IMR-90 (cell line): ENCODE measurements at regions not wholly inside any gene's neighbourhood (a gene's known extent, or its start where the extent isn't known, plus 50 kb on each side); places are given as distances from the start of the nearest gene placed in this dataset.

Experiments used
- ATAC-seq: fragments of 200-7000 bp; cut with Tn5 transposase; 2 replicates; pipeline ENCODE4 v1.9.1; 2020; ENCODE audit warnings: low read depth, mild to moderate bottlenecking, moderate library complexity
- BruUV-seq: library from RNA; stranded (reverse); fragments of 400-500 nt; replicated peaks from 2 replicates; lab custom pipeline; 2021; lab: Mats Ljungman, UMichigan
- CTCF ChIA-PET: fragments of 300-600 bp; formaldehyde crosslinking; extraction: SDS; loops from one replicate; lab custom pipeline; 2021; ENCODE audit warnings: antibody characterized with exemption; lab: Yijun Ruan, JAX
- POLR2A ChIA-PET: fragments of 300-600 bp; sonication (Branson Sonifier 250); formaldehyde crosslinking; loops from one replicate; lab custom pipeline; 2022; ENCODE audit warnings: antibody characterized with exemption; ENCODE audit not compliant: unreplicated experiment; lab: Charles Lee
- DNase-seq: peaks from one replicate; pipeline ENCODE4 v3.0.0; 2013
- H2AFZ ChIP-seq: replicated peaks from 2 replicates; pipeline ENCODE3; 2013; ENCODE audit warnings: low read length, mild to moderate bottlenecking; ENCODE audit not compliant: poor library complexity
- H2AK5ac ChIP-seq: 2 replicates; pipeline ENCODE4 v1.6.1; 2013; ENCODE audit warnings: low read depth, low read length, inconsistent platforms
- H2AK9ac ChIP-seq: replicated peaks from 2 replicates; pipeline ENCODE3; 2013; ENCODE audit warnings: mild to moderate bottlenecking, low read depth, low read length, moderate library complexity; ENCODE audit not compliant: poor library complexity
- H2BK120ac ChIP-seq: 2 replicates; pipeline ENCODE4 v1.6.1; 2013; ENCODE audit warnings: low read depth, low read length, inconsistent platforms
- H2BK15ac ChIP-seq: 3 replicates; pipeline ENCODE4 v1.6.1; 2013; ENCODE audit warnings: low read depth, low read length, inconsistent platforms
- H2BK20ac ChIP-seq: 2 replicates; pipeline ENCODE4 v1.6.1; 2013; ENCODE audit warnings: low read depth, mild to moderate bottlenecking, inconsistent platforms, low read length, moderate library complexity
- H2BK5ac ChIP-seq: 2 replicates; pipeline ENCODE4 v1.6.1; 2013; ENCODE audit warnings: mild to moderate bottlenecking, low read depth, low read length, inconsistent platforms; ENCODE audit not compliant: poor library complexity, severe bottlenecking
- H3K14ac ChIP-seq: replicated peaks from 2 replicates; pipeline ENCODE4 v1.6.1; 2013; ENCODE audit warnings: low read depth, low read length, inconsistent platforms
- H3K18ac ChIP-seq: 2 replicates; pipeline ENCODE4 v1.6.1; 2013; ENCODE audit warnings: low read depth, low read length, control low read depth
- H3K23ac ChIP-seq: 2 replicates; pipeline ENCODE4 v1.6.1; 2013; ENCODE audit warnings: low read depth, low read length, inconsistent platforms
- H3K27ac ChIP-seq: 2 replicates; pipeline ENCODE4 v1.5.1; 2013; ENCODE audit warnings: mild to moderate bottlenecking, control low read depth, low read length; ENCODE audit not compliant: insufficient read depth
- H3K27me3 ChIP-seq: 2 replicates; pipeline ENCODE4 v1.6.1; 2013; ENCODE audit warnings: low read length; ENCODE audit not compliant: control insufficient read depth, insufficient read depth
- H3K36me3 ChIP-seq: 2 replicates; pipeline ENCODE4 v1.6.1; 2013; ENCODE audit warnings: low read length, mixed read lengths; ENCODE audit not compliant: control insufficient read depth, insufficient read depth
- H3K4ac ChIP-seq: 2 replicates; pipeline ENCODE4 v1.6.1; 2013; ENCODE audit warnings: low read depth, low read length, inconsistent platforms
- H3K4me1 ChIP-seq: 2 replicates; pipeline ENCODE4 v1.6.1; 2013; ENCODE audit warnings: low read length, mixed read lengths; ENCODE audit not compliant: control insufficient read depth, insufficient read depth
- H3K4me2 ChIP-seq: 2 replicates; pipeline ENCODE4 v1.6.1; 2013; ENCODE audit warnings: low read depth, mild to moderate bottlenecking, control low read depth, low read length, moderate library complexity
- H3K4me3 ChIP-seq: 2 replicates; pipeline ENCODE4 v1.5.1; 2013; ENCODE audit warnings: low read depth, mild to moderate bottlenecking, control low read depth, low read length, moderate library complexity; ENCODE audit not compliant: insufficient read depth
- H3K56ac ChIP-seq: 2 replicates; pipeline ENCODE4 v1.6.1; 2013; ENCODE audit warnings: low read length, inconsistent platforms; ENCODE audit not compliant: insufficient read depth; ENCODE audit errors: extremely low read depth
- H3K79me1 ChIP-seq, 2 experiments: 2 replicates each; pipeline ENCODE4 v1.6.1; 2013; ENCODE audit warnings: low read length in 2 of 2, inconsistent platforms in 1 of 2, low read depth in 1 of 2
- H3K9ac ChIP-seq: 2 replicates; pipeline ENCODE4 v1.6.1; 2013; ENCODE audit warnings: low read depth, low read length, control low read depth
- H3K9me1 ChIP-seq: 2 replicates; pipeline ENCODE4 v1.6.1; 2013; ENCODE audit warnings: low read length, inconsistent platforms; ENCODE audit not compliant: insufficient read depth
- H3K9me3 ChIP-seq: 2 replicates; pipeline ENCODE4 v1.6.1; 2013; ENCODE audit warnings: low read length; ENCODE audit not compliant: control insufficient read depth, insufficient read depth
- H4K20me1 ChIP-seq: 2 replicates; pipeline ENCODE4 v1.6.1; 2013; ENCODE audit warnings: low read length, inconsistent platforms; ENCODE audit not compliant: insufficient read depth
- H4K5ac ChIP-seq: 2 replicates; pipeline ENCODE4 v1.6.1; 2013; ENCODE audit warnings: mild to moderate bottlenecking, low read depth, low read length, control low read depth
- H4K8ac ChIP-seq, 2 experiments: 2 replicates each; pipeline ENCODE4 v1.6.1; 2013; ENCODE audit warnings: low read depth in 2 of 2, low read length in 2 of 2, control low read depth in 1 of 2, inconsistent platforms in 1 of 2
- H4K91ac ChIP-seq: 2 replicates; pipeline ENCODE4 v1.6.1; 2013; ENCODE audit warnings: low read depth, low read length, inconsistent platforms; ENCODE audit not compliant: insufficient read depth
- ELK1 ChIP-seq: fragments of 150-350 bp; IDR thresholded peaks from 2 replicates; pipeline ENCODE4 v1.6.1; 2016; ENCODE audit warnings: low read depth, mild to moderate bottlenecking, low read length, moderate library complexity, borderline replicate concordance
- NFE2L2 ChIP-seq: fragments of 150-350 bp; IDR thresholded peaks from 2 replicates; pipeline ENCODE4 v1.6.1; 2016; ENCODE audit warnings: low read depth, mild to moderate bottlenecking, low read length
- RFX5 ChIP-seq: IDR thresholded peaks from 2 replicates; pipeline ENCODE4 v1.8.0; 2012; ENCODE audit warnings: low read depth, mild to moderate bottlenecking, low read length, moderate library complexity
- SMC3 ChIP-seq: fragments of 150-350 bp; IDR thresholded peaks from 2 replicates; pipeline ENCODE4 v1.6.1; 2016; ENCODE audit warnings: low read depth, mild to moderate bottlenecking, antibody characterized with exemption, low read length, moderate library complexity
- WGBS, 2 experiments: methylation state at CpG; one replicate each; pipeline versions ENCODE4 v1.1.5 to v1.1.7; 2013; ENCODE audit warnings: missing lambda C conversion rate in 2 of 2; ENCODE audit not compliant: insufficient read length in 1 of 2; ENCODE audit errors: extremely low coverage in 2 of 2; 5-methylcytosine and 5-hydroxymethylcytosine counted together
- dilution Hi-C: fragments of 300-500 bp; cut with HindIII; formaldehyde crosslinking; loops from one replicate; pipeline ENCODE4 v1.14.3; 2018; ENCODE audit warnings: low sequenced_read_pairs; ENCODE audit not compliant: unreplicated experiment
- in situ Hi-C: fragments of 300-500 bp; cut with MboI; formaldehyde crosslinking; loops from 3 replicates; pipeline ENCODE4 v1.14.3; 2019; ENCODE audit warnings: low sequenced_read_pairs, inconsistent platforms, mixed read lengths
- intact Hi-C: fragments of 100-400 bp; cut with micrococcal nuclease; formaldehyde crosslinking; loops from 2 replicates; pipeline ENCODE4 v1.10.0; 2022

GRCh38 chr21:14672466-14672865, 126.4 kb upstream of the SAMSN1 start:
- Histone ChIP-seq H3K14ac (no peak overlapping the region), H3K79me1 (no peaks in the 10 kb centered on the region), H3K27ac (no peak overlapping the region), H2AK9ac (no peak overlapping the region), H2AK5ac (no peak overlapping the region), H3K18ac (no peak overlapping the region), H3K9me3 (0 out of 2 replicates have a peak, but pooled peaks cover 2% of the 10 kb centered on the region), H3K4me1 (no peaks in the 10 kb centered on the region), H2AFZ (no peak overlapping the region), H2BK120ac (no peak overlapping the region), H2BK5ac (no peak overlapping the region), H4K91ac (no peak overlapping the region), H4K5ac (no peak overlapping the region), H3K36me3 (no peaks in the 10 kb centered on the region), H3K56ac (no peak overlapping the region), H3K4me2 (no peak overlapping the region), H2BK20ac (no peak overlapping the region), H3K23ac (no peak overlapping the region), H2BK15ac (no peak overlapping the region), H4K8ac (no peak overlapping the region), H3K27me3 (no peaks in the 10 kb centered on the region), H4K20me1 (no peaks in the 10 kb centered on the region), H3K9ac (no peak overlapping the region), H3K4ac (no peak overlapping the region), H3K4me3 (no peak overlapping the region), H3K9me1 (no peaks in the 10 kb centered on the region)
- TF ChIP-seq NFE2L2, result no peak
- TF ChIP-seq RFX5, result no peak
- no peak for TF ChIP-seq ELK1
- TF ChIP-seq SMC3, result no peak
- intact Hi-C loops, result no loop called here
- no peak for ATAC-seq
- in situ Hi-C loops, result no loop called here
- dilution Hi-C loops, result no loop called here
- no TSS peak for BruUV-seq
- DNase-seq, result no peak
- ChIA-PET CTCF (no interaction called here), POLR2A (no interaction called here)
- no CpG with 5 or more reads among the region's 1 CpG for WGBS, 2 experiments
